H9 (cell line): ENCODE measurements at regions not wholly inside any gene's neighbourhood (a gene's known extent, or its start where the extent isn't known, plus 50 kb on each side); places are given as distances from the start of the nearest gene placed in this dataset.

ENCODE experiments used
- DNase-seq: peaks from one replicate; pipeline ENCODE4 v3.0.0-alpha.2; 2017
- H2AFZ ChIP-seq: one replicate; pipeline ENCODE4 v1.6.1; 2013; ENCODE audit warnings: mild to moderate bottlenecking, low read length, control low read depth, moderate library complexity
- H2AK5ac ChIP-seq: 2 replicates; pipeline ENCODE4 v1.6.1; 2013; ENCODE audit warnings: low read length, control low read depth, mixed read lengths; ENCODE audit not compliant: insufficient read length
- H2BK120ac ChIP-seq: one replicate; pipeline ENCODE4 v1.6.1; 2013; ENCODE audit warnings: low read depth, mild to moderate bottlenecking, low read length, control low read depth, inconsistent platforms; ENCODE audit not compliant: poor library complexity, severe bottlenecking
- H2BK12ac ChIP-seq: 2 replicates; pipeline ENCODE4 v1.6.1; 2013; ENCODE audit warnings: low read length, control low read depth, mixed read lengths, low read depth; ENCODE audit not compliant: insufficient read length
- H2BK15ac ChIP-seq: 2 replicates; pipeline ENCODE4 v1.6.1; 2013; ENCODE audit warnings: low read depth, low read length, control low read depth
- H2BK20ac ChIP-seq: one replicate; pipeline ENCODE4 v1.6.1; 2013; ENCODE audit warnings: low read depth, mild to moderate bottlenecking, low read length, control low read depth, inconsistent platforms; ENCODE audit not compliant: poor library complexity, severe bottlenecking
- H2BK5ac ChIP-seq: 2 replicates; pipeline ENCODE4 v1.6.1; 2013; ENCODE audit warnings: low read length, control low read depth, mixed read lengths; ENCODE audit not compliant: insufficient read length
- H3K14ac ChIP-seq: 2 replicates; pipeline ENCODE4 v1.6.1; 2013; ENCODE audit warnings: low read length, control low read depth; ENCODE audit not compliant: insufficient read depth
- H3K18ac ChIP-seq: 2 replicates; pipeline ENCODE4 v1.6.1; 2013; ENCODE audit warnings: low read depth, mild to moderate bottlenecking, mixed read lengths, low read length, control low read depth; ENCODE audit not compliant: insufficient read length
- H3K23ac ChIP-seq: 2 replicates; pipeline ENCODE4 v1.6.1; 2013; ENCODE audit warnings: low read length, control low read depth, mixed read lengths, low read depth; ENCODE audit not compliant: insufficient read length
- H3K23me2 ChIP-seq: 2 replicates; pipeline ENCODE4 v1.6.1; 2013; ENCODE audit warnings: low read depth, mild to moderate bottlenecking, mixed read lengths, low read length, control low read depth; ENCODE audit not compliant: insufficient read length, poor library complexity, severe bottlenecking
- H3K27ac ChIP-seq: 2 replicates; pipeline ENCODE4 v1.5.1; 2013; ENCODE audit warnings: low read length, control low read depth, mixed read lengths, low read depth; ENCODE audit not compliant: insufficient read length
- H3K27me3 ChIP-seq: 2 replicates; pipeline ENCODE4 v1.6.1; 2013; ENCODE audit warnings: low read length, control low read depth, inconsistent platforms; ENCODE audit not compliant: insufficient read depth
- H3K4ac ChIP-seq: 2 replicates; pipeline ENCODE4 v1.6.1; 2013; ENCODE audit warnings: low read depth, mild to moderate bottlenecking, control low read depth, inconsistent platforms, low read length, moderate library complexity
- H3K4me1 ChIP-seq: 2 replicates; pipeline ENCODE4 v1.6.1; 2013; ENCODE audit warnings: low read length, control low read depth, inconsistent platforms; ENCODE audit not compliant: insufficient read depth
- H3K4me2 ChIP-seq: 2 replicates; pipeline ENCODE4 v1.6.1; 2013; ENCODE audit warnings: low read length, control low read depth, mixed read lengths; ENCODE audit not compliant: insufficient read length, insufficient read depth
- H3K56ac ChIP-seq: 2 replicates; pipeline ENCODE4 v1.6.1; 2013; ENCODE audit warnings: low read depth, mild to moderate bottlenecking, mixed read lengths, low read length, control low read depth; ENCODE audit not compliant: insufficient read length
- H3K79me1 ChIP-seq: 2 replicates; pipeline ENCODE4 v1.6.1; 2013; ENCODE audit warnings: low read depth, mild to moderate bottlenecking, moderate library complexity, low read length, control low read depth, inconsistent platforms; ENCODE audit not compliant: insufficient read depth, poor library complexity, severe bottlenecking
- H3K79me2 ChIP-seq: 2 replicates; pipeline ENCODE4 v1.6.1; 2013; ENCODE audit warnings: low read length, control low read depth, inconsistent platforms; ENCODE audit not compliant: insufficient read depth
- H3K9ac ChIP-seq: 2 replicates; pipeline ENCODE4 v1.6.1; 2013; ENCODE audit warnings: low read length, control low read depth, mixed read lengths; ENCODE audit not compliant: insufficient read length; ENCODE audit errors: extremely low read depth
- H3K9me3 ChIP-seq: one replicate; pipeline ENCODE4 v1.6.1; 2013; ENCODE audit warnings: low read depth, low read length, inconsistent platforms; ENCODE audit not compliant: control insufficient read depth
- H3T11ph ChIP-seq: one replicate; pipeline ENCODE4 v1.6.1; 2013; ENCODE audit warnings: mild to moderate bottlenecking, low read length, control low read depth, inconsistent platforms
- H4K20me1 ChIP-seq: one replicate; pipeline ENCODE4 v1.6.1; 2013; ENCODE audit not compliant: control insufficient read depth, insufficient read length, insufficient read depth
- H4K5ac ChIP-seq: 2 replicates; pipeline ENCODE4 v1.6.1; 2013; ENCODE audit warnings: low read depth, mild to moderate bottlenecking, mixed read lengths, low read length, control low read depth; ENCODE audit not compliant: insufficient read length
- H4K8ac ChIP-seq: replicated peaks from 2 replicates; pipeline ENCODE4 v1.6.1; 2013; ENCODE audit warnings: low read length, control low read depth, mixed read lengths, low read depth; ENCODE audit not compliant: insufficient read length
- H4K91ac ChIP-seq: 2 replicates; pipeline ENCODE4 v1.6.1; 2013; ENCODE audit warnings: low read depth, mild to moderate bottlenecking, moderate library complexity, mixed read lengths, low read length, control low read depth; ENCODE audit not compliant: insufficient read length
- H3K27ac Mint-ChIP-seq, 3 experiments: 2 replicates in 2 of 3; 3 replicates in 1 of 3; pipeline ENCODE4 v1.8.0; 2020 to 2021; ENCODE audit warnings: mixed read lengths in 3 of 3, mild to moderate bottlenecking in 1 of 3, moderate library complexity in 1 of 3
- H3K27me3 Mint-ChIP-seq: 2 replicates; pipeline ENCODE4 v1.8.0; 2021; ENCODE audit warnings: low read depth, mild to moderate bottlenecking, moderate library complexity, mixed read lengths
- H3K36me3 Mint-ChIP-seq, 3 experiments: 2 replicates in 2 of 3; 3 replicates in 1 of 3; pipeline ENCODE4 v1.8.0; 2020 to 2021; ENCODE audit warnings: low read depth in 3 of 3, mixed read lengths in 3 of 3; ENCODE audit not compliant: insufficient read depth in 1 of 3
- H3K4me1 Mint-ChIP-seq, 2 experiments: 2 replicates each; pipeline ENCODE4 v1.8.0; 2020; ENCODE audit warnings: mixed read lengths in 2 of 2
- H3K4me3 Mint-ChIP-seq, 2 experiments: 2 replicates in 1 of 2; 3 replicates in 1 of 2; pipeline ENCODE4 v1.8.0; 2020 to 2021; ENCODE audit warnings: mild to moderate bottlenecking in 2 of 2, mixed read lengths in 2 of 2, moderate library complexity in 1 of 2
- H3K9me3 Mint-ChIP-seq, 2 experiments: 2 replicates in 1 of 2; 3 replicates in 1 of 2; pipeline ENCODE4 v1.8.0; 2020; ENCODE audit warnings: mild to moderate bottlenecking in 2 of 2, mixed read lengths in 2 of 2, moderate library complexity in 1 of 2
- CTCF ChIP-seq: fragments of 200-600 bp; sonication (generic); conservative IDR thresholded peaks from 3 replicates; pipeline ENCODE4 v1.8.0; 2021; ENCODE audit warnings: antibody characterized with exemption, mild to moderate bottlenecking
- WGBS: extraction: QIAGEN DNeasy Blood & Tissue Kit; methylation state at CpG from one replicate; pipeline ENCODE4 v1.1.7; 2013; ENCODE audit warnings: missing lambda C conversion rate, low lambda C conversion rate, mixed read lengths; ENCODE audit not compliant: insufficient read length; ENCODE audit errors: extremely low coverage; 5-methylcytosine and 5-hydroxymethylcytosine counted together

DNA sequence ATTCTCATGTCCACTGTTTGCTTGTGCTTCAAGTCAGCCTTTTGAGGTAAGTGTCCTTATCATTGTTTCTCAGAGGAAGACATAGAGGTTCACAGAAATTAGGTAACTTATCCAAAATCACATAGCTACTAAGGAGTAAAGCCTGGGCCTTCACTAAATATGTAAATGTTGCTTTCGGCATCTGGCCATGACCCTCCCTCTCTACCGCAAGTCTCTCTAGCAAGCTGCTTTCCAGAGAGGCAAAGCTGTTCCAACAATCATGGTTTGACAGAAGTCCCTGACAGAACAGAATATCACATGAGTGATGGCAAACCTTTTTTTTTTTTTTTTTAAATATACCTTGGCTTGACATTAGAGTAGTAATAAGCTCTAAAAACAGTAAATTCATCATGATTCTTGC lies 94.5 kb upstream of the F3 start:
- Histone ChIP-seq H3K4me2 (no peak overlapping the region), H2BK15ac (no peak overlapping the region), H3K56ac (no peak overlapping the region), H2AFZ (no peak overlapping the region), H3K14ac (no peak overlapping the region), H3K27ac (no peak overlapping the region), H2BK120ac (no peak overlapping the region), H4K5ac (no peak overlapping the region), H2AK5ac (no peak overlapping the region), H3K9me3 (no peaks in the 10 kb centered on the region), H2BK12ac (no peak overlapping the region), H2BK20ac (no peak overlapping the region), H3K9ac (no peak overlapping the region), H3T11ph (no peak overlapping the region), H3K23me2 (no peaks in the 10 kb centered on the region), H4K20me1 (no peaks in the 10 kb centered on the region), H3K4ac (no peak overlapping the region), H4K91ac (no peak overlapping the region), H2BK5ac (no peak overlapping the region), H3K23ac (no peak overlapping the region), H3K18ac (no peak overlapping the region), H3K27me3 (no peaks in the 10 kb centered on the region), H3K79me2 (no peaks in the 10 kb centered on the region), H4K8ac (no peak overlapping the region), H3K79me1 (no peaks in the 10 kb centered on the region), H3K4me1 (no peaks in the 10 kb centered on the region; the same call in 1 of the 2 replicates)
- WGBS, result no CpG with 5 or more reads among the region's 2 CpGs
- no peaks in the 10 kb centered on the region for H3K36me3 Mint-ChIP-seq
- no peak overlapping the region for H3K4me3 Mint-ChIP-seq
- H3K27ac Mint-ChIP-seq, result no peak overlapping the region
- no peak for DNase-seq
- no peak for TF ChIP-seq CTCF
- H3K4me1 Mint-ChIP-seq, result peaks cover 25 to 32% of the 10 kb centered on the region in 2 experiments
- no peaks in the 10 kb centered on the region for H3K27me3 Mint-ChIP-seq
- no peaks in the 10 kb centered on the region for H3K9me3 Mint-ChIP-seq
